Hepatocyte (in vitro differentiated cells): ENCODE measurements at regions not wholly inside any gene's neighbourhood (a gene's known extent, or its start where the extent isn't known, plus 50 kb on each side); places are given as distances from the start of the nearest gene placed in this dataset.

Source experiments
- CTCF ChIP-seq: fragments of 200-600 bp; sonication (generic); IDR thresholded peaks from 2 replicates; pipeline ENCODE4 v1.5.1; 2016; ENCODE audit warnings: antibody characterized with exemption, mild to moderate bottlenecking; ENCODE audit not compliant: poor library complexity
- EZH2 ChIP-seq: fragments of 200-600 bp; sonication (generic); IDR thresholded peaks from 2 replicates; pipeline ENCODE4 v1.6.1; 2016; ENCODE audit warnings: antibody characterized with exemption, mild to moderate bottlenecking, borderline replicate concordance
- EZH2phosphoT487 ChIP-seq: fragments of 200-600 bp; sonication (generic); IDR thresholded peaks from one replicate; pipeline ENCODE4 v1.6.1; 2018; ENCODE audit warnings: antibody characterized with exemption, mild to moderate bottlenecking, low read depth, moderate library complexity; ENCODE audit not compliant: unreplicated experiment, severe bottlenecking

GRCh38 chr6:44668391-44668930, 281.0 kb downstream of the CDC5L start:
- TF ChIP-seq CTCF = no peak
- no peak for TF ChIP-seq EZH2phosphoT487
- no peak for TF ChIP-seq EZH2
